Body of pancreas (tissue), 4 donors: ENCODE measurements at regions not wholly inside any gene's neighbourhood (a gene's known extent, or its start where the extent isn't known, plus 50 kb on each side); places are given as distances from the start of the nearest gene placed in this dataset.

ENCODE experiments used
- ATAC-seq: fragments of 150-250 bp; one replicate; pipeline ENCODE4 v1.9.1; 2016
- DNase-seq, 4 donors: peaks; one replicate each; pipeline ENCODE4 v3.0.0-alpha.2; 2019
- H3K27ac ChIP-seq, 4 donors: fragments of 200-600 bp; sonication (generic); 1 replicate in 3 of 4; 2 replicates in 1 of 4; pipeline versions ENCODE4 v1.5.1 to v1.6.1; 2016 to 2019; ENCODE audit warnings: mild to moderate bottlenecking in 1 of 4, mixed read lengths in 1 of 4, moderate library complexity in 1 of 4
- H3K27me3 ChIP-seq, 2 donors: fragments of 200-600 bp; sonication (generic); one replicate each; pipeline ENCODE4 v1.6.0; 2016; ENCODE audit warnings: mild to moderate bottlenecking in 1 of 2
- H3K36me3 ChIP-seq, 2 donors: fragments of 200-600 bp; sonication (generic); replicated peaks in 1 of 2; 2 replicates each; pipeline ENCODE4 v1.5.1; 2016; ENCODE audit warnings: low read depth in 2 of 2; ENCODE audit not compliant: insufficient read depth in 1 of 2
- H3K4me1 ChIP-seq: fragments of 200-600 bp; sonication (generic); one replicate; pipeline ENCODE4 v1.6.0; 2016
- H3K4me3 ChIP-seq, 2 donors: fragments of 200-600 bp; sonication (generic); 1 replicate in 1 of 2; 2 replicates in 1 of 2; pipeline ENCODE4 v1.5.1; 2016 to 2019
- H3K9me3 ChIP-seq, 3 donors: fragments of 200-600 bp; sonication (generic); 1 replicate in 2 of 3; 2 replicates in 1 of 3; pipeline ENCODE4 v1.5.1; 2016
- CTCF ChIP-seq, 7 experiments: fragments of 450-650 bp in 4 of 7; fragments of 200-600 bp in 3 of 7; sonication (generic) in 3 of 7; IDR thresholded peaks; one replicate each; pipeline ENCODE4 v1.5.1; 2016 to 2019; ENCODE audit warnings: antibody characterized with exemption in 7 of 7
- POLR2A ChIP-seq, 3 donors: fragments of 450-650 bp; IDR thresholded peaks; one replicate each; pipeline ENCODE4 v1.6.1; 2016; ENCODE audit warnings: antibody characterized with exemption in 3 of 3, mild to moderate bottlenecking in 2 of 3
- WGBS, 2 donors: methylation state at CpG; one replicate each; pipeline ENCODE4 v1.1.5; 2017; 5-methylcytosine and 5-hydroxymethylcytosine counted together
- intact Hi-C: fragments of 100-400 bp; cut with DNase I; formaldehyde crosslinking; loops from one replicate; pipeline ENCODE4 v1.15.1; 2023

DNA sequence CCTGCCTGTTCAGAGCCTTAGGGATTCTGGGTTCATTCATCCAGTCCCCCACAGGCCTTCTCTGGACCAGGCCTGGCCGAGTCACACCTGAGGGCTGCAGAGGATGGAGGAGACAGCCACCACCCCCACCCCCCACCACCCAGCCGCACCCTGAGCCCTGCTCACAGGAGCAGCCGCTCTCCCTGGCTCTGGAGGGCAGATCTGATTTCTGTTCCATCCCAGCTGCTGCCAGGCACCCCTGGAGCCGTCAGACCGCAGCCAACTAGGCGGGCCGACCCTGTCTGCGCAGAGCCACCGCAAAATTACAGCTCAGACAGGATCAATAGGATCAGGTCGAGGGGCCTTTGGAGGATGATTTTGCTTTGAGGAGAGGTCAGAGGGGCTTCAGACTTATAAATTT, 154.6 kb upstream of the MYL2 start:
- 76 to 100% methylated on average over 3 to 10 of the region's 10 CpGs for whole genome bisulfite sequencing, 2 donors
- Histone ChIP-seq H3K27me3 (no peaks in the 10 kb centered on the region), H3K9me3 (peaks cover 0 to 3% (median 0%) of the 10 kb centered on the region in 3 donors), H3K4me3 (no peak overlapping the region), H3K27ac (peak overlapping the region in 1 of 4 donors; percentile 6), H3K36me3 (no peaks in the 10 kb centered on the region), H3K4me1 (peaks cover 48% of the 10 kb centered on the region)
- ATAC-seq (no peak), DNase-seq (no peak)
- TF ChIP-seq CTCF (IDR thresholded peaks at IDR 0.05) (no peak), POLR2A (IDR thresholded peaks at IDR 0.05) (no peak)
- intact Hi-C loops, result no loop called here

GRCh38 chr12:111074559-111074958, 154.2 kb upstream of the MYL2 start:
- DNase-seq, result peak; percentile 53 to 69 (median 59)

DNA sequence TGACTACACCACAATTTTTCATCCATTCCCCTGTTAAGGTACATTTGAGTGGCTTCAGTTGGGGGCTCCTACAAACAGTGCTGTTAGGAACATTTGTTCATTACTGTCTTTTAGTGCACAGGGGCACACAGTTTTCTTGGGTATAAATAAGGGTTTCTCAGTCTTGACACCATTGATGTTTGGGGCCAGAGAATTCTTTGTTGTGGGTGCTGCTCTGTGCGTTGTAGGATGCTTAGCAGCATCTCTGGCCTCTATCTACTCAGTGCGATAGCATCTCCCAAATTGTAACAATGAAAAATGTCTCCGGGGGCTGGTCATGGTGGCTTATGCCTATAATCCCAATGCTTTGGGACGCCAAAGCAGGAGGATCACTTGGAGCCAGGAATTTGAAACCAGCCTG, 153.0 kb upstream of the MYL2 start:
- H3K36me3 ChIP-seq, result no peaks in the 10 kb centered on the region
- 92 to 94% methylated on average over 4 of the region's 4 CpGs for WGBS, 2 donors
- no peaks in the 10 kb centered on the region for H3K27me3 ChIP-seq
- H3K4me3 ChIP-seq, result no peak overlapping the region
- H3K27ac ChIP-seq, result no peak overlapping the region
- ATAC-seq (no peak), DNase-seq (no peak)
- H3K9me3 ChIP-seq, result peaks cover 0 to 3% (median 0%) of the 10 kb centered on the region in 3 donors
- intact Hi-C loops, result no loop called here
- peaks cover 48% of the 10 kb centered on the region for H3K4me1 ChIP-seq
- TF ChIP-seq CTCF (IDR thresholded peaks at IDR 0.05), result no peak
- no peak for TF ChIP-seq POLR2A (IDR thresholded peaks at IDR 0.05)

More at GRCh38 chr12:111074559-111074958, 154.2 kb upstream of the MYL2 start:
- 18% methylated on average over 8 of the region's 8 CpGs; no CpG with 5 or more reads in 1 of the 2 donors for WGBS, 2 donors
- Histone ChIP-seq H3K27ac (peak overlapping the region in 1 of 4 donors; percentile 6), H3K36me3 (no peaks in the 10 kb centered on the region), H3K9me3 (peaks cover 0 to 3% (median 0%) of the 10 kb centered on the region in 3 donors), H3K27me3 (no peaks in the 10 kb centered on the region), H3K4me3 (no peak overlapping the region), H3K4me1 (peaks cover 48% of the 10 kb centered on the region)
- intact Hi-C loops, result no loop called here
- ATAC-seq, result peak; percentile 79
- no peak for TF ChIP-seq CTCF (IDR thresholded peaks at IDR 0.05)

DNA sequence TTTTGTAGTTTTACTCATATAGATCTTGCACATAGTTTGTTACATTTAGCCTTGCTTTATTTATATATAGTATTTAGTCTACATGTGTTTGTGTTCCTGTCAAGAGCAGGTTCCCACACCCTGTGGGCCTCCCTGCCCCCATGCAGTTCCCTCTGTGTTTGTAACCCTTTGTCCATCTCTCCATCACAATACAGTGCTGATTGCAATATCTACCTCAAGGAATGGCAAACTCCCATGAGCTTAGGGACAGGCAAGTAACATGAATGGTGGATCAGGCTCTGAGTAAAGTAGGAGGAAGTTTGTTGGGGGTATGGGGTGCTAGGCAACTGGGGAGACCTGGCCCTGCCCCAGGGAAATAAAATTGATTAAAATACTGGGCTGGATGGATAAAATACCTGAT, 151.9 kb upstream of the MYL2 start:
- no peak for TF ChIP-seq CTCF (IDR thresholded peaks at IDR 0.05)
- TF ChIP-seq POLR2A (IDR thresholded peaks at IDR 0.05), result no peak
- Histone ChIP-seq H3K9me3 (peaks cover 0 to 3% (median 0%) of the 10 kb centered on the region in 3 donors), H3K4me3 (no peak overlapping the region), H3K27ac (no peak overlapping the region), H3K4me1 (peaks cover 38% of the 10 kb centered on the region), H3K27me3 (no peaks in the 10 kb centered on the region), H3K36me3 (no peaks in the 10 kb centered on the region)
- no peak for ATAC-seq
- DNase-seq, result no peak
- intact Hi-C loops, result no loop called here

- intact Hi-C loops, result no loop called here
- peaks cover 15% of the 10 kb centered on the region for H3K4me1 ChIP-seq
- ATAC-seq, result no peak
- no peaks in the 10 kb centered on the region for H3K9me3 ChIP-seq
- no peak for DNase-seq
- no peak overlapping the region for H3K4me3 ChIP-seq
- TF ChIP-seq POLR2A (IDR thresholded peaks at IDR 0.05) (no peak), CTCF (IDR thresholded peaks at IDR 0.05) (no peak)
- H3K27me3 ChIP-seq, result no peaks in the 10 kb centered on the region
- WGBS, 2 donors, result 80 to 91% methylated on average over 4 of the region's 4 CpGs
- no peak overlapping the region for H3K27ac ChIP-seq
- no peaks in the 10 kb centered on the region for H3K36me3 ChIP-seq
Observed at GRCh38 chr12:111069886-111070285, 149.5 kb upstream of the MYL2 start.
